HCT116 (cell line): ENCODE measurements at regions not wholly inside any gene's neighbourhood (a gene's known extent, or its start where the extent isn't known, plus 50 kb on each side); places are given as distances from the start of the nearest gene placed in this dataset.

Source experiments
- ATAC-seq: fragments of 200-7000 bp; cut with Tn5 transposase; 2 replicates; pipeline ENCODE4 v1.9.1; 2020; ENCODE audit warnings: mild to moderate bottlenecking, moderate library complexity
- BruUV-seq: library from RNA; stranded (reverse); fragments of 400-500 nt; replicated peaks from 2 replicates; lab custom pipeline; 2021; lab: Mats Ljungman, UMichigan
- CTCF ChIA-PET: fragments of 300-600 bp; sonication (Branson Sonifier 250); formaldehyde crosslinking; loops from one replicate; lab custom pipeline; 2021; ENCODE audit warnings: antibody characterized with exemption; lab: Charles Lee
- POLR2A ChIA-PET: fragments of 300-600, 350-600 bp; sonication (Branson Sonifier 250); formaldehyde crosslinking; loops from one replicate; lab custom pipeline; 2021; ENCODE audit warnings: antibody characterized with exemption; lab: Charles Lee
- RAD21 ChIA-PET, 2 experiments: fragments of 300-600 bp; sonication (Branson Sonifier 250); formaldehyde crosslinking; loops; one replicate each; lab custom pipeline; 2023; ENCODE audit warnings: low total read pairs in 2 of 2; ENCODE audit not compliant: uncharacterized antibody in 2 of 2, unreplicated experiment in 2 of 2, low non-redundant PET in 1 of 2; lab: Charles Lee
- DNase-seq: peaks from one replicate; pipeline ENCODE4 v3.0.0-alpha.2; 2010; ENCODE audit warnings: low read depth, low spot score
- H2AFZ ChIP-seq: fragments of 200-600 bp; shearing (Covaris generic), sonication (generic); 2 replicates; pipeline ENCODE4 v1.6.1; 2017; ENCODE audit warnings: low read depth, mixed run types, mixed read lengths, antibody characterized with exemption, low read length; ENCODE audit not compliant: poor library complexity, severe bottlenecking
- H3K27ac ChIP-seq: 2 replicates; pipeline ENCODE4 v1.5.1; 2012; ENCODE audit warnings: low read depth, low read length
- H3K27me3 ChIP-seq: fragments of 200-600 bp; sonication (generic); 2 replicates; pipeline ENCODE4 v1.6.1; 2016; ENCODE audit warnings: mixed run types, low read length, mixed read lengths; ENCODE audit not compliant: insufficient read depth
- H3K36me3 ChIP-seq, 2 experiments: fragments of 200-500 bp in 1 of 2; fragments of 200-600 bp in 1 of 2; sonication (Bioruptor generic) in 1 of 2; sonication (generic) in 1 of 2; 2 replicates each; pipeline versions ENCODE4 v1.5.1 to v1.6.1; 2014 to 2016; ENCODE audit warnings: low read length in 2 of 2, inconsistent platforms in 1 of 2, mixed read lengths in 1 of 2, mixed run types in 1 of 2; ENCODE audit not compliant: insufficient read depth in 2 of 2, control insufficient read depth in 1 of 2
- H3K4me1 ChIP-seq, 2 experiments: fragments of 200-600 bp in 1 of 2; sonication (generic) in 1 of 2; 2 replicates each; pipeline versions ENCODE4 v1.5.1 to v1.6.1; 2012 to 2017; ENCODE audit warnings: low read length in 2 of 2, inconsistent platforms in 1 of 2, mild to moderate bottlenecking in 1 of 2, mixed read lengths in 1 of 2, mixed run types in 1 of 2, moderate library complexity in 1 of 2; ENCODE audit not compliant: insufficient read depth in 2 of 2, control insufficient read depth in 1 of 2
- H3K4me2 ChIP-seq: fragments of 200-600 bp; sonication (generic); 2 replicates; pipeline ENCODE4 v1.6.1; 2017; ENCODE audit warnings: mixed run types, low read length, mixed read lengths
- H3K4me3 ChIP-seq, 2 experiments: fragments of 200-600 bp in 1 of 2; sonication (generic) in 1 of 2; replicated peaks in 1 of 2; 2 replicates each; pipeline ENCODE4 v1.5.1; 2011 to 2016; ENCODE audit warnings: low read length in 2 of 2, control low read depth in 1 of 2, low read depth in 1 of 2, mild to moderate bottlenecking in 1 of 2, mixed read lengths in 1 of 2, mixed run types in 1 of 2
- H3K79me2 ChIP-seq: fragments of 200-600 bp; sonication (generic); 2 replicates; pipeline ENCODE4 v1.6.1; 2017; ENCODE audit warnings: mild to moderate bottlenecking, mixed run types, low read length, moderate library complexity, mixed read lengths; ENCODE audit not compliant: insufficient read depth
- H3K9ac ChIP-seq: fragments of 200-600 bp; sonication (generic); 2 replicates; pipeline ENCODE4 v1.6.1; 2016; ENCODE audit warnings: low read length, mixed read lengths
- H3K9me2 ChIP-seq: fragments of 200-600 bp; sonication (generic), shearing (Covaris generic); 2 replicates; pipeline ENCODE4 v1.6.1; 2017; ENCODE audit warnings: mixed run types, mild to moderate bottlenecking, moderate library complexity; ENCODE audit not compliant: insufficient read depth
- H3K9me3 ChIP-seq, 2 experiments: fragments of 200-500 bp in 1 of 2; fragments of 200-600 bp in 1 of 2; sonication (Bioruptor generic) in 1 of 2; sonication (generic) in 1 of 2; 2 replicates each; pipeline ENCODE4 v1.6.1; 2014 to 2017; ENCODE audit warnings: low read length in 2 of 2, mixed read lengths in 2 of 2, inconsistent platforms in 1 of 2, low read depth in 1 of 2, mild to moderate bottlenecking in 1 of 2, mixed run types in 1 of 2, moderate library complexity in 1 of 2; ENCODE audit not compliant: control insufficient read depth in 1 of 2, insufficient read depth in 1 of 2
- H4K20me1 ChIP-seq: fragments of 200-600 bp; sonication (generic), shearing (Covaris generic); 2 replicates; pipeline ENCODE4 v1.6.1; 2017; ENCODE audit warnings: mixed run types, mild to moderate bottlenecking, moderate library complexity; ENCODE audit not compliant: insufficient read depth
- CEBPB ChIP-seq: IDR thresholded peaks from 2 replicates; pipeline ENCODE4 v1.6.1; 2012; ENCODE audit warnings: low read depth
- CTCF ChIP-seq, 3 experiments: fragments of 200-600 bp in 1 of 3; sonication (generic) in 1 of 3; IDR thresholded peaks in 2 of 3; conservative IDR thresholded peaks in 1 of 3; 2 replicates each; pipeline ENCODE4 v1.5.1; 2012 to 2017; ENCODE audit warnings: low read depth in 2 of 3, low read length in 2 of 3, antibody characterized with exemption in 1 of 3, borderline replicate concordance in 1 of 3, control low read depth in 1 of 3, mild to moderate bottlenecking in 1 of 3, mixed read lengths in 1 of 3, mixed run types in 1 of 3, moderate library complexity in 1 of 3; ENCODE audit not compliant: insufficient read depth in 1 of 3
- ELF1 ChIP-seq: IDR thresholded peaks from 2 replicates; pipeline ENCODE4 v1.6.1; 2012; ENCODE audit warnings: low read depth, borderline replicate concordance
- EZH2 ChIP-seq: fragments of 200-600 bp; sonication (generic); IDR thresholded peaks from 2 replicates; pipeline ENCODE4 v1.6.1; 2017; ENCODE audit warnings: antibody characterized with exemption, mixed run types
- FOSL1 ChIP-seq: IDR thresholded peaks from 2 replicates; pipeline ENCODE4 v1.6.1; 2012; ENCODE audit warnings: low read depth
- REST ChIP-seq: IDR thresholded peaks from 2 replicates; pipeline ENCODE4 v1.6.1; 2012; ENCODE audit warnings: low read depth
- SP1 ChIP-seq: IDR thresholded peaks from 2 replicates; pipeline ENCODE4 v1.6.1; 2012; ENCODE audit warnings: low read depth
- YY1 ChIP-seq: IDR thresholded peaks from 2 replicates; pipeline ENCODE4 v1.6.1; 2011; ENCODE audit warnings: low read length, low read depth, moderate library complexity, mild to moderate bottlenecking; ENCODE audit not compliant: insufficient replicate concordance; ENCODE audit errors: extremely low read depth
- ZFX ChIP-seq: fragments of 450-650 bp; IDR thresholded peaks from 2 replicates; pipeline ENCODE4 v1.6.1; 2017
- intact Hi-C: fragments of 100-400 bp; cut with micrococcal nuclease; formaldehyde crosslinking; loops from 2 replicates; pipeline ENCODE4 v1.10.0; 2022

GRCh38 chr1:187129132-187129531 is 300.4 kb downstream of the PLA2G4A start:
- ATAC-seq (no peak), DNase-seq (no peak)
- Histone ChIP-seq H2AFZ (no peak overlapping the region), H3K9ac (no peak overlapping the region), H3K9me2 (no peaks in the 10 kb centered on the region), H3K36me3 (no peaks in the 10 kb centered on the region), H3K4me2 (no peak overlapping the region), H3K4me1 (no peaks in the 10 kb centered on the region), H3K79me2 (no peaks in the 10 kb centered on the region), H3K9me3 (no peaks in the 10 kb centered on the region), H3K27ac (no peak overlapping the region), H4K20me1 (no peaks in the 10 kb centered on the region), H3K27me3 (no peaks in the 10 kb centered on the region), H3K4me3 (no peak overlapping the region)
- ChIA-PET RAD21 (no interaction called here), CTCF (no interaction called here), POLR2A (no interaction called here)
- no TSS peak for BruUV-seq
- intact Hi-C loops = no loop called here
- TF ChIP-seq ZFX (no peak), EZH2 (no peak), CEBPB (no peak), SP1 (no peak), ELF1 (no peak), REST (no peak), FOSL1 (no peak), YY1 (no peak), CTCF (IDR thresholded peaks at IDR 0.05 in 2 of 3, conservative IDR thresholded peaks at IDR 0.05 in 1 of 3; ENCODE audit: borderline replicate concordance in 1 of 3, insufficient read depth in 1 of 3, low read depth in 2 of 3, low read length in 2 of 3) (no peak)
